HG03280 (cell line): ENCODE measurements at regions not wholly inside any gene's neighbourhood (a gene's known extent, or its start where the extent isn't known, plus 50 kb on each side); places are given as distances from the start of the nearest gene placed in this dataset.

ENCODE experiments used
- ATAC-seq: cut with Tn5 transposase; IDR thresholded peaks from one replicate; pipeline ENCODE4 v1.9.1; 2021; ENCODE audit warnings: mild to moderate bottlenecking, moderate library complexity; ENCODE audit not compliant: unreplicated experiment

DNA sequence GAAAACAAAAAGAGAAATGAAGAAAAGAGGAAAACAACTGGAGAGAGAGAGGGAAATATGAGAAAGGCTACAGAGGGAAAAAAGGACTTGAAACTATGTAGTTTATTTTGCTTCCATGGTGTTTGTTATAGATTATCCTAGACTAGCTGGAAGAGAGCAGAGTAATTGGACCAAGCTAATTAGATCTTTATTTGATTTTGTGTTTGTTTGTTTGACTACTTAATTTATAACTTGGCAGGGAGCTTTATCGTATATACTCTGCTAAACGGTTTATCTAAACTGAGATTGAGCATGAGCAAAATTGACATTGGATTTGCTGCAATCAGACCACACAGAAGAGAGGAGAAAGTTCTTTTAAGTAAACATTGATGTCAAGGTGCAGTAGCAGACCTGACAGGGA lies 443.8 kb upstream of the USP24 start:
- ATAC-seq = no peak

GRCh38 chr1:55654750-55655149 lies 439.6 kb upstream of the USP24 start:
- no peak for ATAC-seq

GRCh38 chr1:55654171-55654570 lies 439.0 kb upstream of the USP24 start:
- no peak for ATAC-seq

GRCh38 chr1:55650444-55650843 lies 435.3 kb upstream of the USP24 start:
- ATAC-seq = no peak

GRCh38 chr1:55646181-55646580 lies 431.0 kb upstream of the USP24 start:
- no peak for ATAC-seq

DNA sequence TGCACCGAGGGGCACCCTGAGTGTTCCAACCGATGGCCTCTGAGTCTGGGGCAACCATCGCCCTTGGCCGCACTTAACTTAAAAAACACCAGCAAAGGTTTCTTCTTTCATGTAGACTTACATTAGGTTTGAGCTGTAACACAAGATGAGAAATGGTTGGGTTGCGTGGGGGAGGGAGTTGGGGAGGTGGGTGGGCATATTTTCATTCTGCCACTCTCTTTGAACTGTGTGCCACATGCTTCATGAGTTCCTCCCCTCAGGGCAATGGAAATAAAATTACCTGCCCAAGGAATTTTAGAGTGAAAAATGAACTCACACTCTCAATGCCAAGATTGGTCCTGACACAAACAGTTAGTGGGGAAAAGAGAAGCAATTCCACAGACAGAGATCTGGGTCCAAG lies 430.1 kb upstream of the USP24 start:
- ATAC-seq = no peak

DNA sequence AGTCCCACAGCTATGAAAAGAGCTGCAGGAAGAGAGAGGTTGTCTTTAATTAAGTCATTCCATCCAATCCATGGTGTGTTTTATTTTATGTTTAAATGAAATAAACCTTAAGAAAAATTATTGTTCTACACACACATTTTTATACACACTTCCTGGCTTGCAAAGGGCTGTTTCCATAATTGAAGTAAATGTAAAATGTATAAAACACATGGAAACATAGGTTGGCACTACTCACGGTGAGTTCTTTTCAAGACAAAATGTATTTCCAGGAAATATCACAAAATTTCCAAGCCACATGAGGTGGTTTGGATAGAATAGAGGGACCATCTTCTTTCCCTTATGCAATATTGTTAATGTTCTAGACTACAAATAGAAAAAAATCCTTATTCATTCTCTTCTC lies 426.8 kb upstream of the USP24 start:
- ATAC-seq = no peak

DNA sequence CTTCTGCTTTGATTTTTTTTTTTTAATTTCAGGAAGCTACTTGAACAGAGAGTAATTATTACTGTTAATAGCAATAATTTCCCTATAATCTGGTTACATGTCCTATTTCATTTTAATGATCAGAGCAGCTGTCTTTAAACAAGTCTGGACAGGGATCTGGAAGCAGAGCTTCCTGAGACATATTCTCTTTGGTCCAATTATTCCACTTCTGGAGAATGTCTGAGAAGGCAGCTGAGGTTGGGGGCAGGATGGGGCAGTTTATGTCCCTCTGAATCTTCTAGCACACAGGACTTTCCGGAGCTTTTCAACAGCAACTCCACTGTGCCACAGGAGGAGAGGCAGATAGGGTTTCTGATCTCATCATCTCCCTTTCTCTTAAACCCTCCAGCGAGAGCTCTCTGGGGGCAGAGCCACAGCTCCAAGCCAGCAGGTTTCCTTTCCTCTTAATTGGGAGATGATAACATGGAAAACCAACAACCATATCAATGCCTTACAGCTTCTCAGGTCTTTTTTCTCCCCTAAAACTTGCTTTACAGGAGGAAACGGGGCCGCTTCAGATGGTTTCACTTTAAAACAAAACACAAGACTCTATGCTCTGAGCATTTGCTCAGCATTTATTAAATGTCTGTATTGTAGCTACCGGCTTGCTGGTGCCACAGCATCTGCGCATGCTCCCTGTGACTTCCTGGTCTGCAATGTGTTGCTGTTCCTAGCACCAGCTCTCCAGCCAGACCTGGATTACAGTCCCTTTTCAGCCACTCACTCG lies 425.7 kb upstream of the USP24 start:
- ATAC-seq = no peak

- no peak for ATAC-seq
Measured at GRCh38 chr1:55639526-55639925, 424.4 kb upstream of the USP24 start.

DNA sequence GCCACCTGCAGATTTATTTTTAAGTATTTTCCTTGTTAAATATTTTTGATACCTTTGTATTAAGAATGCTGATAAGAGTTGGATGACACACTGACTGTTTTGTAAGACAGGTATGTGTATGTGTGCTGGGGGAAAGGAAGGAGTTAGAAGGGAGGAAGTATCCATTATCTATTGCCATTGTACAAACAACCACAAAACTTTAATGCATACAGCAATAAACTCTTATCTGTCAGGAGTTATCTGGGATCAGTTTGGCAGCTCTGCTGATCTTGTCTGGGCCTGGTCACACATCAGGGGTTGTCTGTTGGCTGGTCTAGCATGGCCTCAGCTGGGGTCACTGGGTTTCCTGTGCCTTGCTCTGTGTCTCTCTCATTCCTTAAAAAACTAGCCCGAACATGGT lies 423.9 kb upstream of the USP24 start:
- no peak for ATAC-seq

DNA sequence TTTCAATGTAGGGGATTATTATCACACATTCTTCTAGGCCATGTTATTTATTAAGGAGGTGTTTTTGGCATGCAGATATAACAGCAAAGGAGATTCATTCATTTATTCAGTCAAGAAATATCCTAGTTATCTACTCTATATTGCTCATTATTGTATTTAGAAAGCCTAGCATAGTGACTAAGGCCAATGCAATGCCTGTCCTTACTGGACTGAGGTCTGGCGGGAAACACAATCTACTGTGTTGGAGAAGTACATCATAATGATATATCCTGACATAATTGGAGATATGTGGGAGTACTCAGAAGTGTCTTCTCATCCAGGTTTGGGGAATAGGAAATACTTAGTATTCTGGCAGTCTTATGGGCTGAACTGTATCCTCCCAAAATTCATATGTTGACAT lies 421.5 kb upstream of the USP24 start:
- ATAC-seq = no peak

- no peak for ATAC-seq
Measured at GRCh38 chr1:55635856-55636255, 420.7 kb upstream of the USP24 start.

DNA sequence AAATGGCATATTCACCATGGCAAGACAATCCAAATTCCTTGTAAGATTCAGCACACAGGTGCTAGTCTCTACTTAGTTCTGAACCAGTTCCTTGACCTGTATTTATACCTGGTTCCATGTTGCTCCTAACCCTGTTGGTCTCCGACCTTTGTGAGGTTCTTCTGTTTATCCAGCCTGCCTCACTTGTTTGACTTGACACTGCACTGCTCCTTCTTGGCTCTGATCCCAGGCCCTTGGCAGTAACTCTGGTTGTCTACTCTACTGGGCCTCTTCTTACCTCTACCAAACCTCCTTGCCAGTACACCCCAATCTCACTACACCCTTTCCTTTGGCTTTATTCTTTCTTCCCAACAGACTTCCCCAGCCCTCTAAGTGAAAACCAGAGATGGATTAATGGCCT lies 419.4 kb upstream of the USP24 start:
- no peak for ATAC-seq

- no peak for ATAC-seq
Measured at GRCh38 chr1:55632906-55633305, 417.7 kb upstream of the USP24 start.

GRCh38 chr1:55632058-55632457 lies 416.9 kb upstream of the USP24 start:
- ATAC-seq = no peak

GRCh38 chr1:55631509-55631908 lies 416.3 kb upstream of the USP24 start:
- ATAC-seq = no peak

GRCh38 chr1:55626326-55626725 lies 411.2 kb upstream of the USP24 start:
- no peak for ATAC-seq

DNA sequence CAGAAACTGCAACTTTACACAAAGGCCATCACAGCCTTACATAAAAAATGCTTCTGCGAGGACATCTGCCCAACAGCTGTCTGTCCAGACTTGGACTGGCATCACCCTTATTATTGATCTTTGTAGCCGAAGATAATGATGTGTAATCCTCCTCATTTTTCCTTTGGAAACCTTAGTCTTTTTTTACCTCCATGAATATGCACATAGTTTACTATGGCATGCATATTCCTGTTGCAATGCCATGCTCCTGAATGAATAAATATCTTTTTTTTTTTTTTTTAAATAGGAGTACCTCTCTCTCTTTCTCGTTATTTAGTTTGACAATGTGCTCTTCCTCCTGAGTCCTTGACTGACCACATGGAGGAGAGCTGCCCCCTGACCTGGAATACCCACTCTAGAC lies 409.6 kb upstream of the USP24 start:
- ATAC-seq = no peak

- ATAC-seq = no peak
Measured at GRCh38 chr1:55623311-55623710, 408.1 kb upstream of the USP24 start.

GRCh38 chr1:55622074-55622473 lies 406.9 kb upstream of the USP24 start:
- ATAC-seq = no peak

- ATAC-seq = no peak
Measured at GRCh38 chr1:55618199-55618598, 403.0 kb upstream of the USP24 start.

GRCh38 chr1:55617288-55617982 lies 402.3 kb upstream of the USP24 start:
- ATAC-seq = no peak

- no peak for ATAC-seq
Measured at GRCh38 chr1:55612988-55613387, 397.8 kb upstream of the USP24 start.
